NCI-H1092 (cell line): ENCODE measurements at regions not wholly inside any gene's neighbourhood (a gene's known extent, or its start where the extent isn't known, plus 50 kb on each side); places are given as distances from the start of the nearest gene placed in this dataset.
"Not testable (repeated sequence)": the region's sequence is repeated elsewhere in the genome, so short reads cannot be mapped to it uniquely, and the experiment has no call there.

Experiments used
- DNase-seq: peaks from one replicate; lab custom pipeline; 2025; lab: John Stamatoyannopoulos, UW

- no peak for DNase-seq
Observed at GRCh38 chr2:208799397-208799796, 392.8 kb downstream of the PTH2R start.

- DNase-seq, result not testable (repeated sequence)
Observed at GRCh38 chr2:208800887-208801286, 394.3 kb downstream of the PTH2R start.

GRCh38 chr2:208807756-208808155 is 401.2 kb downstream of the PTH2R start:
- no peak for DNase-seq

GRCh38 chr2:208811885-208812284 is 405.3 kb downstream of the PTH2R start:
- DNase-seq, result not testable (repeated sequence)

- no peak for DNase-seq
Observed at GRCh38 chr2:208819190-208819589, 412.6 kb downstream of the PTH2R start.

GRCh38 chr2:208820014-208820688 is 413.6 kb downstream of the PTH2R start:
- DNase-seq, result peak; percentile 11

- DNase-seq, result no peak
Observed at GRCh38 chr2:208827109-208827508, 420.5 kb downstream of the PTH2R start.

- no peak for DNase-seq
Observed at GRCh38 chr2:208827549-208828221, 421.1 kb downstream of the PTH2R start.

GRCh38 chr2:208830203-208830602 is 423.6 kb downstream of the PTH2R start:
- DNase-seq, result no peak

- no peak for DNase-seq
Observed at GRCh38 chr2:208847651-208848050, 441.1 kb downstream of the PTH2R start.

- no peak for DNase-seq
Observed at GRCh38 chr2:208854717-208855116, 448.1 kb downstream of the PTH2R start.

GRCh38 chr2:208867374-208867773 is 460.8 kb downstream of the PTH2R start:
- DNase-seq, result no peak

- DNase-seq, result no peak
Observed at GRCh38 chr2:208872591-208872990, 466.0 kb downstream of the PTH2R start.

- no peak for DNase-seq
Observed at GRCh38 chr2:208879666-208880065, 473.1 kb downstream of the PTH2R start.

GRCh38 chr2:208880171-208880570 is 473.6 kb downstream of the PTH2R start:
- no peak for DNase-seq

GRCh38 chr2:208890486-208890885 is 483.9 kb downstream of the PTH2R start:
- DNase-seq, result no peak

- no peak for DNase-seq
Observed at GRCh38 chr2:208892203-208892602, 485.6 kb downstream of the PTH2R start.

GRCh38 chr2:208906330-208906729 is 499.7 kb downstream of the PTH2R start:
- DNase-seq, result no peak

- no peak for DNase-seq
Observed at GRCh38 chr2:208915401-208915800, 508.4 kb upstream of the MAP2 start.

GRCh38 chr2:208916881-208917280 is 507.0 kb upstream of the MAP2 start:
- no peak for DNase-seq

GRCh38 chr2:208921358-208921757 is 502.5 kb upstream of the MAP2 start:
- not testable (repeated sequence) for DNase-seq

GRCh38 chr2:208927867-208928266 is 496.0 kb upstream of the MAP2 start:
- no peak for DNase-seq

- DNase-seq, result no peak
Observed at GRCh38 chr2:208929139-208929864, 494.5 kb upstream of the MAP2 start.
